HS-5 (cell line): ENCODE measurements at regions not wholly inside any gene's neighbourhood (a gene's known extent, or its start where the extent isn't known, plus 50 kb on each side); places are given as distances from the start of the nearest gene placed in this dataset.
"Not testable (repeated sequence)": the region's sequence is repeated elsewhere in the genome, so short reads cannot be mapped to it uniquely, and the experiment has no call there.

Experiments
- DNase-seq: peaks from one replicate; pipeline ENCODE4 v3.0.0-alpha.2; 2012; ENCODE audit warnings: low read depth

- DNase-seq, result no peak
Observed at GRCh38 chr18:49693717-49694005, 119.7 kb downstream of the ACAA2 start.

DNA sequence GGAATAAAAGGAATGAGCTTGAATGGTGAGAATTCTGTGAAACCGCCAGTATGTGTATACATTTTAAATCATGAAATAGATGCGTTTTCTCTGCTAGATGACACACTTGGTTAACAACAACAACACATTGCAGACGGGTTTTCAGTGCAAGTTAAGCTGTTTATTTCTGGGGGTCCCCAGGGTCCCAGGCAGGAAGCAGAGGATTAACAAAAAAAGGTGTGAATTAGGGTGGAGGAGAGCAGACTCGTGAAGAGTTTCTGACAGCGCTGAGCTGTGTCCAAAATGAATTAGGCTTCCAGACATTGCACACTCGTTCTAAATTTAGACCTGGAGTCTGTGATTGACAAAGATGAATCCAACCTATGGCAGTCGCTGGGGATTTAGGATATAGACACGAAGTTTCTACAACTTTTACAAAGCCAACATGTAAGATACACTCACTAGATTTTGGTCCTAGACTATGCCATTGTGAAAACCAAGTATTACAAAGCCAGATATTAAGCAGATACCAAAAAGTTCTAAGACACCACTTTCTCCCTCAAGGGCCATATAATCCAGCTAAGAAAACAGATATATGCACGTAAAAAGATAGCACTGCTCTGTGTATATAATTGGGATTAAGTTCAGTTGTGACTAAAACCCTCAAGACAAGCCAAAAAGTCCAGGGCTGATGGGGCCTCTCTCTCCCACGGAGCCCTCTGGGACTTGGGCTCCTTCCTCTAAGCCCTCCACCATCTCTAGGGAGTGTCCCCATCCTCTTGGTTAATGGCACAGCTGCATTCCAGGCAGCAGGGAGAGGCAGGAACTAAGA lies 120.2 kb downstream of the ACAA2 start:
- no peak for DNase-seq

GRCh38 chr18:49691177-49691608 lies 122.1 kb downstream of the ACAA2 start:
- DNase-seq, result peak; percentile 70

DNA sequence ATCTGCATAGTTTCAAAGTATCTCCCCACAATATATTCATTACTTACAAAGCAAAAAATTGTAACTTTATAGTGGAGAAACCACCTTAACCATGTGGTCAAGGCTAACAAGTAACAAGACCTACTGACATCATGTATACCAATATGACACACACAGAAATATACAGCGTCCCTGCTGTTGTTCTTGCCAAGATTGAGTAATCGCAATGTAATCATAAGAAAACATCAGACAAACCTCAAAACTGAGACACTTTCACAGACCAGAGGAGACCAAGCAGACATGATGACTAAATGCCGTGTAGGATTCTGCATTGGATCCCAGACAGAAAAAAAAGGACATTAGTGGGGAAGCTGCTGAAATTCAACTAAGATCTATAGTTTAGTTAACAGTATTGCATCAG lies 123.0 kb downstream of the ACAA2 start:
- peak; percentile 70 for DNase-seq

DNA sequence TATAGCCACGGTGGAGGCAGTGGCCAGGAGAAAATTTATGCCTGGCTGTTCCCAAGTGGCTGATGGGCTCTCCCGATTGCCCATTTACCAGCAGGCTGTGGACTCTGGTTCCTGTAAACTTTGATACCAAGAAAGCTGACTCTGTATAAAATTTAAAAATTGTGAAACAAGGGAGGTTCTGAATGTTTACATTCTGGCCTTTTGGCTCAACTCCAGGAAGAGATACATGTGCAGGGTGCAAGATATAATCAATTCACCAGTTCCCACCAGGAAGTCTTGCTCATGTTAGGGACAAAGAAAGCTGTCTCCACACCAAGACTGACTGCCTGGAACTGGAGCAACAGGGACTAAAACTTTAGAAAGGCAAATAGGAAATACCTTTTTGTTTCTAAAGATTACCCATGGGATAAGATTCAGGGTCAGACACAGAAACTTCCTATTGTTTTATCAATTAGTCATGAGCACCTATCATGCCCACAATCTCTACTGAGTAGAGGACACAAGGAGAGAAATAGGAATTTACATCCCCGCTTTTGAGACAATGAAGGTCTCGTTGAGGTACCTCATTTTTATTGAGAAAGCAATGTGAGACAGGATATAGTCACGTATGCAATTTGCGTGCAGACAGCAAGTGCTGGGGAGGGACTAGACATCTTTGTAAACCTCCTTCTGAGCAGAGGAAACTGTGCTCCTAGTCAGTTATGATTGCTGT lies 123.5 kb downstream of the LIPG start:
- DNase-seq, result no peak

- DNase-seq, result not testable (repeated sequence)
Observed at GRCh38 chr18:49682803-49683190, 120.9 kb downstream of the LIPG start.

GRCh38 chr18:49682173-49682802 lies 120.4 kb downstream of the LIPG start:
- DNase-seq, result no peak

GRCh38 chr18:49681387-49681786 lies 119.5 kb downstream of the LIPG start:
- DNase-seq, result no peak

DNA sequence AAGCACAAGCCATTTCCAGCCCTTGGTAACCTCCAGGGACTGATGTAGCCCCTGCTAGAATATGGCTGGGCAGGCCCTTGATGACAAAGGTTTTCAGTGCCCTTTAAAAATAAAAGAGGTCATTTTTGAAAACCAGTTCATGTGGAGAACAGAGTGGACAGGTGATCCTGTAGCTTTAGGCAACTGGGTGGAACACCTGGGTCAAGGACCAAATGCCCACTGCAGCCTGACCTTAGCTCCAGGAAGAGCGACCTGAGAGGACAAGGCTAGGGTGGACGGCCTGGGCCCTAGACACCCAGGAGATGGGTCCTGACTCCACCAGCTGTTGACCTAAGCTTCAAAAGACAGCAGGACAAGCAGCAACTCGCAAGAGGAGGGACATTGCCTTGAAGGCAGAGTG lies 116.6 kb downstream of the LIPG start:
- DNase-seq, result no peak

DNA sequence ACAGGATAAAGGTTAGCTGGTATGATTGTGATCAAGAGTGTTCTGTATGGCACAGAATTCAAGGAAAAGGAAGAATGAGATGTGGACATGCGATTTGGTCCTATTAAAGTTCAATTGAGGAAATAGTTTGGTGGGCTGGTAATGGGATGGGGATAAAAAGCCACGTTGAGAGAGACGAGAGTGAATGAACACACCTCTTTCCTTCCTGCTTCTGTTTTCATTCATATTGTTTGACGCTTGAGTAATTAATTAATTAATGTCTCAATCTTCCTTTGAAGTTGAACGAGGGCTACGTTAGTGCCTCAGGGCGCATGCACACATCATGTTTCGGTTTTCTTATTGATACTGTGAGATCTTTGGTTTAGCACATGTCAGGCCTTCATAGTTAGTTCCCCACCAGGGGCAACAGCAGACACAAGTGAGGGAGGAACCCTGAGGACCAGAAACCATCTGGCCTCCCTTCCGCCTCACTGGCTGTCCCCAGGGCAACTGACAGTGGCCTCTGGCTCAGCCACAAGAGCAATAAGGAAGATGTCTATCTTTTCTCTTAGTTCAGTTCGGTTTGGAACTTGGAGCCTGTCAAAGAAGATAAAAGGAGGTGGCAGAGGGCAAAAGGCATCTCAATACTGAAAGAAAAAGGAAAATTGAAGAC lies 116.0 kb downstream of the LIPG start:
- DNase-seq, result no peak

DNA sequence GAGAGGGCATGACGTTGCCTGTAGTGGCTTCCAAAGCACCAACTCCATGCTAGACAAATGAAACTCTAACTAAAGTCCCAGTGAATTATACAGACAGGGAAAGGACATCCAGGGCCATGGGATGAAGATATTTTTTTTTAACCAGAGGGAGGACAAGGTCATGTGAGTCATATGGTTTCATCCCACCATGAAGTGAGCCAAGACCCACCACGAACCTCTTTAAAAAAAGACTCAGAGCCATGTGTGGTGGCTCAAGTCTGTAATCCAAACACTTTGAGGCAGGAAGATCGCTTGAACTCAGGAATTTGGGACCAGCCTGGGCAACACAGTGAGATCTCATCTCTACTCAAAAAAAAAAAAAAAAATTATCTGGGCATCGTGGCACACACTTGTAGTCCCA lies 115.2 kb downstream of the LIPG start:
- no peak for DNase-seq

DNA sequence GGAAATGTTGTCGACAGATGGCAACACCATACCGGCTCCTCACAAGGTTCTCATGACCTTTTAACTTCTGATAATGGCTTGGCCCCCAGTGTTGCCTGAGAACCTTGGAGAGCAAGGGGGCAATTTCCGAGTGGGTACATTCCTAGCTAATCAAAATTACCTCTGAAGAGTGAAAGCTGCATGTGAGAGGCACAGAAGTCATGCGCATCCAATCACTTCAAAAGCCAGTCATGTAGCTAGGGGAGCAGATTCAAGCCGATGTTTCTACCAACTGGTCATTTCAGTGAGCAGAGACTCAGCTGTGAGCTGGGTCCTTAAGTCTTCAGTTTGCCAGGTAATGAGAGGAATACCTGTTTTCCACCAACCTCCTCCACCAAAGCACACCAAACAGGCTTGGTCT lies 111.4 kb downstream of the LIPG start:
- no peak for DNase-seq

DNA sequence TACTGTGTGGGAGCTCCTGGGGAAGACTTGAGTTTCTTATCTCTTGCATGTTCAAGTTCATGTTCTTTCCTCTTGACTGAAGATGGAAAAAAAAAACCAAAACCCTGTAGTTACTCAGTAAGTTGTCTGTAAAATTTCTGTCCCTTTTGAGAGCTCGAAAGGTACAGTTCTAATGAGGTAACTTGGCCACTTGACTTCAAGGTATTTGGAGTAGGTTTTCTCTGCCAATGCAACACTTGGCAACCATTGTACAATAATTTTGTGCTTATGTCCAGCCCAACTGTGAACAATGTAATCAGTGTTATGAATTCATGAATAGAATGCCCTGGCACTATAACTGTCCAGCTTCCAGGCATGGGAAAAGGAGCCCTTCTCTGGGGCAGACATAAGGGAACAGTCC lies 111.0 kb downstream of the LIPG start:
- no peak for DNase-seq

GRCh38 chr18:49669403-49669802 lies 107.5 kb downstream of the LIPG start:
- DNase-seq, result no peak

DNA sequence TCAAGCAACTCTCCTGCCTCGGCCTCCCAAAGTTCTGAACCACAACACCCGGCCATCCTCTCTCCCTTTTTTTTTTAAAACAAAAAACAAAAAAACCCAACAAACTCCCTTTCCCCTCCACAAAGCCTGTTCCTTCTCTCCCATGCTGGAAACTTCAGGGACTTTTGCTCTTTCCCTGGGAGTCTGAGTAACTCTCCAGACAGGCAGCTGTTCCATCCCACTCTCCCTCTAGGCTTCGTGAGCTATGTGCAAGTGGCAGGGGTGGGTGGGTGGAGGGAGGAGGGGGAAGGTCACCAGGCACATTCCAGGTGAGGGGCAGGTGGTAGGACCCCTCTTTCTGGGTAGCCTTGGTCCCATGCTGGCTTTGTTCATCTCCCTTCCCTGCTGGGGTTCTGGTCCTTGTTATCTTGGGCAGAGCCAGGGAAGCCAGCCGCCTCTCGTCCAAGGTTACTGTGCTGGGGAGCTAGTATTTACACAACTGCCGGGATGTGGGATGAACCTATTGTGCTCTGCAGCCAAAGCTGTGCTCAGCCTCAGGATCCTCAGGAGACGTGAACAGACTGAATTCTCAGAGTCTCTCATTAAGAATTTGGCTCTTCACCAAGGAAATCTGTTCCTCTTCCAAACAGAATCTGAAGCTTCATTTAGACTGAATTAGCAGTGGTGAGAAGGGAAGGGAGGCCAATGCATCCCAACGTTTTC lies 106.9 kb downstream of the LIPG start:
- DNase-seq, result no peak

DNA sequence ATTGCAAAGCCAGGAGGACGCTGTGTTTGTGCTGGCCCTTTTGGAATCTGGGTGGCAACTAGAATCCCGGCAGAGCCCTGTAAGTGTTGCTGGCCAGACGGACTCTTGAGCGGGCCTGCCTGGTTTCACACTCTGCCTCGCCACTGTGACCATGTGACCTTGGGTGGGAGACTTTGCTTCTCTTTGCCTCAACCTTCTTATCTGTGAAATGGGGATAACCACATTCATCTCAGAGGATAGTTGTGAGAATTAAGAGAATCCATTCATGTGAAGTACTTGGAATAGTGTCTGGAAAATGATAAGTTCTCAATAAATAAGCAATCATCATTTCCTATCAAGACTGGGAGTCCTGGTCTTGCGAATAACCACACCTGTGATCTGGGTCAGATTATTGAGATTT lies 105.6 kb downstream of the LIPG start:
- DNase-seq, result no peak

DNA sequence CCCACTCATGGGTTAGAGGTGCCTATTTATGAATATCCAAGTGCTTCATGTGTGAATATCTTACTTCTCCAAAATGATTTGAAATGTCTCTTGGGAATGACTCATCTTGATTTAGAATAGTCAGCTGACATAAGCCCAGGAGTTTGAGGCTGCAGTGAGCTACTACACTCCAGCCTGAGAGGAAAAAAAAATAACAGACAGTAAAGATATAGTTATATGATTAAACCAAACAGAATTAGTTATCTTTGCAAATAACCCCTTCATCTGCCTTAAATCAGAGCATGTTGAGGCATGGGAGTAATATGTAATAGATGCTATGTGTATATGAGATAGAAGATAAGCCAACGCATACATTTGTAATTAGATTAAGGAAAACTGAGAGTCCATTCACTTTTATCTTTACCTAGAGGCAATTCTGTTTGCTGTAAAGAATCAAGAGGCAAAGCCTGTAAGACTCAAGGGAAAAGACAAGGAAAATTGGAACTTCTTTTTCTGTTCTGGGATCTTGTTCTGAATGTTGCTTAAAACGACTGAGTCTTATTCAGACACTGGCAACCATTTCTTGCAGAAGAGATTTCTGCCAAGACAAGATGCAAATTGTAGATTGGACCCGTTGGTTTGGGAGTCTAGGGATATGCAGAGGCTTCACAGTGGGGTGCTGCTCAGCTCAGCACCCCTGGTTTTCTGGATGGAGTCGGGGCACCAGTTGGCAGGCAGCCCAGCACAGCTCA lies 104.4 kb downstream of the LIPG start:
- DNase-seq, result no peak

GRCh38 chr18:49663899-49664890 lies 102.3 kb downstream of the LIPG start:
- no peak for DNase-seq

DNA sequence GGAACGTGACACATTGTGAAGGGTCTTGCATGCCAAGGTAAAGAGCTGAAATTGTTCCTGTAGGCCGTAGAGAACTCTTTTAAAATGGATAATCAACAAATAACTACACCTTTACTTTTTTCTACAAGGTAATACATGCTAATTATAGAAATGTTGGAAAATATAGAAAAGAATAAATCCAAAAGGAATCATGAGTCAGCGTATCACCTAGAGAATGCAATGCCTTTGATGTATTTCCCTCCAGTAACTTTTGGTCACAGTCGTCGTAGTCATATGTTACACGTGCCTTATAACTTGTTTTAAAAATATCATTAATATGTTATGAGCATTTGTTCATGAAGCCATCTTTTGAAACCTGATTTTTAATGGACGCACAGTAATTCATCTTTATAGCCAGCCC lies 100.6 kb downstream of the LIPG start:
- no peak for DNase-seq

GRCh38 chr18:49658823-49659404 lies 97.1 kb downstream of the LIPG start:
- no peak for DNase-seq
